Vagina (tissue), 2 donors: ENCODE measurements at regions not wholly inside any gene's neighbourhood (a gene's known extent, or its start where the extent isn't known, plus 50 kb on each side); places are given as distances from the start of the nearest gene placed in this dataset.

ENCODE experiments used
- CTCF ChIP-seq, 3 experiments: fragments of 450-650 bp in 2 of 3; fragments of 200-600 bp in 1 of 3; sonication (generic) in 1 of 3; IDR thresholded peaks; one replicate each; pipeline ENCODE4 v1.5.1; 2017 to 2019; ENCODE audit warnings: antibody characterized with exemption in 3 of 3, mild to moderate bottlenecking in 2 of 3, moderate library complexity in 2 of 3
- POLR2AphosphoS5 ChIP-seq, 2 donors: sonication (generic); formaldehyde crosslinking; IDR thresholded peaks; one replicate each; pipeline ENCODE4 v1.9.0; 2017; ENCODE audit warnings: antibody characterized with exemption in 2 of 2, mild to moderate bottlenecking in 2 of 2, low read depth in 1 of 2; ENCODE audit not compliant: insufficient read depth in 1 of 2

GRCh38 chr20:60669211-60669610 is 582.9 kb upstream of the CDH4 start:
- TF ChIP-seq CTCF (IDR thresholded peaks at IDR 0.05) (no peak), POLR2AphosphoS5 (IDR thresholded peaks at IDR 0.05; ENCODE audit: insufficient read depth in 1 of 2, low read depth in 1 of 2) (no peak)
